ENCODE measurements at regions not wholly inside any gene's neighbourhood (a gene's known extent, or its start where the extent isn't known, plus 50 kb on each side); places are given as distances from the start of the nearest gene placed in this dataset.

GRCh38 chr1:244201750-244202149 lies 150.7 kb downstream of the ZBTB18 start:
- TF ChIP-seq EZH2 (IDR thresholded peaks at IDR 0.05; ENCODE audit: borderline replicate concordance, low read length) (no peak), CTCF (conservative IDR thresholded peaks at IDR 0.05 in 1 of 2, IDR thresholded peaks at IDR 0.05 in 1 of 2; ENCODE audit: extremely low read depth in 1 of 2, insufficient read depth in 1 of 2, low read depth in 1 of 2, low read length in 2 of 2) (no peak)

Data from mammary epithelial cell (primary cell).